GM23248 (cell line): ENCODE measurements at regions not wholly inside any gene's neighbourhood (a gene's known extent, or its start where the extent isn't known, plus 50 kb on each side); places are given as distances from the start of the nearest gene placed in this dataset.

ENCODE experiments used
- EZH2 ChIP-seq: fragments of 200-600 bp; sonication (generic); IDR thresholded peaks from 2 replicates; pipeline ENCODE4 v1.6.1; 2018; ENCODE audit warnings: antibody characterized with exemption, mild to moderate bottlenecking; ENCODE audit not compliant: insufficient read depth, poor library complexity, severe bottlenecking
- EZH2phosphoT487 ChIP-seq: fragments of 200-600 bp; sonication (generic); IDR thresholded peaks from 2 replicates; pipeline ENCODE4 v1.6.1; 2018; ENCODE audit warnings: antibody characterized with exemption, moderate library complexity, mild to moderate bottlenecking, low read depth; ENCODE audit not compliant: insufficient read depth

GRCh38 chr5:99060306-99061261, 131.8 kb upstream of the CHD1 start:
- TF ChIP-seq EZH2 (no peak), EZH2phosphoT487 (peak; percentile 81)
